ENCODE measurements at regions not wholly inside any gene's neighbourhood (a gene's known extent, or its start where the extent isn't known, plus 50 kb on each side); places are given as distances from the start of the nearest gene placed in this dataset. TPM values are rescaled to one million over a fixed set of nuclear protein-coding genes. Genes with fewer than 3 reads are reported as not detected.
"Not testable (repeated sequence)": the region's sequence is repeated elsewhere in the genome, so short reads cannot be mapped to it uniquely, and the experiment has no call there.

GRCh38 chr3:151520105-151520504 lies 59.2 kb upstream of the IGSF10 start:
- H3K27ac Mint-ChIP-seq = no peak overlapping the region
- no peaks in the 10 kb centered on the region for H3K4me1 Mint-ChIP-seq (ENCODE audit: low read depth)
- H3K27me3 Mint-ChIP-seq = no peaks in the 10 kb centered on the region
- no peaks in the 10 kb centered on the region for H3K36me3 Mint-ChIP-seq (ENCODE audit: insufficient read depth)
- no peak overlapping the region for H3K4me3 Mint-ChIP-seq (ENCODE audit: low read depth)
- H3K9me3 Mint-ChIP-seq (ENCODE audit: low read depth) = peaks cover 10% of the 10 kb centered on the region
- DNase-seq (ENCODE audit: low spot score, unreplicated experiment) = no peak
- TF ChIP-seq CTCF (IDR thresholded peaks at IDR 0.05; ENCODE audit: unreplicated experiment) = no peak

GRCh38 chr3:151511433-151511832 lies 50.6 kb upstream of the IGSF10 start:
- DNase-seq (ENCODE audit: low spot score, unreplicated experiment); H3K4me3 Mint-ChIP-seq (ENCODE audit: low read depth); H3K4me1 Mint-ChIP-seq (ENCODE audit: low read depth); H3K27me3 Mint-ChIP-seq; H3K27ac Mint-ChIP-seq; H3K36me3 Mint-ChIP-seq (ENCODE audit: insufficient read depth): not testable (repeated sequence)
- H3K9me3 Mint-ChIP-seq (ENCODE audit: low read depth) = peaks cover 13% of the 10 kb centered on the region

Small RNA genes lying in the stretch of these regions (microRNA-seq; reads per million reads assigned to microRNA genes)
- not detected for gene MIR5186 (ENCODE audit: borderline number of aligned reads, unreplicated experiment)
